ENCODE measurements at regions not wholly inside any gene's neighbourhood (a gene's known extent, or its start where the extent isn't known, plus 50 kb on each side); places are given as distances from the start of the nearest gene placed in this dataset.

GRCh38 chr1:201597551-201598230 is 58.8 kb downstream of the NAV1 start:
- TF ChIP-seq STAT1 (IDR thresholded peaks at IDR 0.05; ENCODE audit: unreplicated experiment) (no peak), CTCF (conservative IDR thresholded peaks at IDR 0.05; ENCODE audit: low read depth in 2 of 2) (no peak), EZH2phosphoT487 (IDR thresholded peaks at IDR 0.05; ENCODE audit: unreplicated experiment) (no peak)
- TF ChIP-seq, protein P1, sequence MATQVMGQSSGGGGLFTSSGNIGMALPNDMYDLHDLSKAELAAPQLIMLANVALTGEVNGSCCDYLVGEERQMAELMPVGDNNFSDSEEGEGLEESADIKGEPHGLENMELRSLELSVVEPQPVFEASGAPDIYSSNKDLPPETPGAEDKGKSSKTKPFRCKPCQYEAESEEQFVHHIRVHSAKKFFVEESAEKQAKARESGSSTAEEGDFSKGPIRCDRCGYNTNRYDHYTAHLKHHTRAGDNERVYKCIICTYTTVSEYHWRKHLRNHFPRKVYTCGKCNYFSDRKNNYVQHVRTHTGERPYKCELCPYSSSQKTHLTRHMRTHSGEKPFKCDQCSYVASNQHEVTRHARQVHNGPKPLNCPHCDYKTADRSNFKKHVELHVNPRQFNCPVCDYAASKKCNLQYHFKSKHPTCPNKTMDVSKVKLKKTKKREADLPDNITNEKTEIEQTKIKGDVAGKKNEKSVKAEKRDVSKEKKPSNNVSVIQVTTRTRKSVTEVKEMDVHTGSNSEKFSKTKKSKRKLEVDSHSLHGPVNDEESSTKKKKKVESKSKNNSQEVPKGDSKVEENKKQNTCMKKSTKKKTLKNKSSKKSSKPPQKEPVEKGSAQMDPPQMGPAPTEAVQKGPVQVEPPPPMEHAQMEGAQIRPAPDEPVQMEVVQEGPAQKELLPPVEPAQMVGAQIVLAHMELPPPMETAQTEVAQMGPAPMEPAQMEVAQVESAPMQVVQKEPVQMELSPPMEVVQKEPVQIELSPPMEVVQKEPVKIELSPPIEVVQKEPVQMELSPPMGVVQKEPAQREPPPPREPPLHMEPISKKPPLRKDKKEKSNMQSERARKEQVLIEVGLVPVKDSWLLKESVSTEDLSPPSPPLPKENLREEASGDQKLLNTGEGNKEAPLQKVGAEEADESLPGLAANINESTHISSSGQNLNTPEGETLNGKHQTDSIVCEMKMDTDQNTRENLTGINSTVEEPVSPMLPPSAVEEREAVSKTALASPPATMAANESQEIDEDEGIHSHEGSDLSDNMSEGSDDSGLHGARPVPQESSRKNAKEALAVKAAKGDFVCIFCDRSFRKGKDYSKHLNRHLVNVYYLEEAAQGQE (IDR thresholded peaks at IDR 0.05; ENCODE audit: unreplicated experiment), result no peak
